Mesenchymal stem cell (in vitro differentiated cells and primary cell): ENCODE measurements at regions not wholly inside any gene's neighbourhood (a gene's known extent, or its start where the extent isn't known, plus 50 kb on each side); places are given as distances from the start of the nearest gene placed in this dataset.

Experiments used
- DNase-seq: peaks from one replicate; pipeline ENCODE4 v3.0.0-alpha.2; 2013
- H2AFZ ChIP-seq: one replicate; pipeline ENCODE4 v1.6.1; 2013; ENCODE audit warnings: low read depth, mild to moderate bottlenecking, control low read depth, inconsistent platforms, low read length, moderate library complexity
- H2AK5ac ChIP-seq: 2 replicates; pipeline ENCODE4 v1.6.1; 2013; ENCODE audit warnings: low read length, moderate library complexity, mild to moderate bottlenecking, inconsistent platforms; ENCODE audit not compliant: severe bottlenecking
- H2BK120ac ChIP-seq: one replicate; pipeline ENCODE4 v1.6.1; 2013; ENCODE audit warnings: low read depth, mild to moderate bottlenecking, inconsistent platforms, low read length, moderate library complexity
- H2BK12ac ChIP-seq, 2 experiments: one replicate each; pipeline ENCODE4 v1.6.1; 2013; ENCODE audit warnings: inconsistent platforms in 2 of 2, low read length in 2 of 2, mild to moderate bottlenecking in 2 of 2, moderate library complexity in 2 of 2, control low read depth in 1 of 2
- H2BK15ac ChIP-seq: one replicate; pipeline ENCODE4 v1.6.1; 2013; ENCODE audit warnings: mild to moderate bottlenecking, low read depth, inconsistent platforms; ENCODE audit not compliant: poor library complexity, severe bottlenecking
- H2BK5ac ChIP-seq: 2 replicates; pipeline ENCODE4 v1.6.1; 2013; ENCODE audit warnings: low read depth, mild to moderate bottlenecking, low read length, control low read depth, inconsistent platforms; ENCODE audit not compliant: poor library complexity, severe bottlenecking
- H3K14ac ChIP-seq, 2 experiments: one replicate each; pipeline ENCODE4 v1.6.1; 2013; ENCODE audit warnings: inconsistent platforms in 2 of 2, low read length in 2 of 2, control low read depth in 1 of 2, mild to moderate bottlenecking in 1 of 2, moderate library complexity in 1 of 2
- H3K18ac ChIP-seq, 2 experiments: one replicate each; pipeline ENCODE4 v1.6.1; 2013; ENCODE audit warnings: inconsistent platforms in 2 of 2, low read length in 2 of 2, control low read depth in 1 of 2, low read depth in 1 of 2, mild to moderate bottlenecking in 1 of 2
- H3K23ac ChIP-seq, 2 experiments: one replicate each; pipeline ENCODE4 v1.6.1; 2013; ENCODE audit warnings: inconsistent platforms in 2 of 2, low read length in 2 of 2, mild to moderate bottlenecking in 2 of 2, moderate library complexity in 2 of 2, control low read depth in 1 of 2
- H3K27ac ChIP-seq: 2 replicates; pipeline ENCODE4 v1.5.1; 2013; ENCODE audit warnings: mild to moderate bottlenecking, moderate library complexity, low read length, control low read depth, inconsistent platforms; ENCODE audit not compliant: poor library complexity, severe bottlenecking
- H3K27me3 ChIP-seq, 2 experiments: 2 replicates each; pipeline versions ENCODE4 v1.6.1 to v1.7.0; 2013; ENCODE audit warnings: low read length in 2 of 2, mild to moderate bottlenecking in 2 of 2, moderate library complexity in 2 of 2, control low read depth in 1 of 2, inconsistent platforms in 1 of 2; ENCODE audit not compliant: control insufficient read depth in 1 of 2, insufficient read depth in 1 of 2
- H3K36me3 ChIP-seq, 2 experiments: 2 replicates each; pipeline versions ENCODE4 v1.6.1 to v1.7.0; 2013; ENCODE audit warnings: low read length in 2 of 2, control low read depth in 1 of 2, inconsistent platforms in 1 of 2, low read depth in 1 of 2, mild to moderate bottlenecking in 1 of 2; ENCODE audit not compliant: insufficient read depth in 2 of 2, control insufficient read depth in 1 of 2
- H3K4ac ChIP-seq, 2 experiments: one replicate each; pipeline ENCODE4 v1.6.1; 2013; ENCODE audit warnings: inconsistent platforms in 2 of 2, low read length in 2 of 2, mild to moderate bottlenecking in 2 of 2, moderate library complexity in 2 of 2, control low read depth in 1 of 2, low read depth in 1 of 2
- H3K4me1 ChIP-seq: 2 replicates; pipeline ENCODE4 v1.6.1; 2013; ENCODE audit warnings: low read depth, low read length, control low read depth; ENCODE audit not compliant: control insufficient read depth, insufficient read depth
- H3K4me2 ChIP-seq: 2 replicates; pipeline ENCODE4 v1.6.1; 2013; ENCODE audit warnings: low read length, mild to moderate bottlenecking, inconsistent platforms; ENCODE audit not compliant: poor library complexity, severe bottlenecking
- H3K4me3 ChIP-seq, 2 experiments: 2 replicates each; pipeline versions ENCODE4 v1.5.1 to v1.7.0; 2013; ENCODE audit warnings: low read length in 2 of 2, mild to moderate bottlenecking in 2 of 2, control low read depth in 1 of 2, low read depth in 1 of 2; ENCODE audit not compliant: insufficient read depth in 1 of 2
- H3K79me1 ChIP-seq: replicated peaks from 2 replicates; pipeline ENCODE4 v1.6.1; 2013; ENCODE audit warnings: mild to moderate bottlenecking, control low read depth, low read length, inconsistent platforms; ENCODE audit not compliant: poor library complexity, severe bottlenecking
- H3K9ac ChIP-seq: 2 replicates; pipeline ENCODE4 v1.7.0; 2013; ENCODE audit warnings: mild to moderate bottlenecking, low read length, moderate library complexity
- H3K9me3 ChIP-seq: 2 replicates; pipeline ENCODE4 v1.7.0; 2013; ENCODE audit warnings: mild to moderate bottlenecking, low read length; ENCODE audit not compliant: control insufficient read depth
- H4K8ac ChIP-seq: one replicate; pipeline ENCODE4 v1.6.1; 2013; ENCODE audit warnings: inconsistent platforms, mild to moderate bottlenecking, low read length, moderate library complexity
- H4K91ac ChIP-seq: one replicate; pipeline ENCODE4 v1.6.1; 2013; ENCODE audit warnings: mild to moderate bottlenecking, low read length, inconsistent platforms
- WGBS: methylation state at CpG from one replicate; pipeline ENCODE4 v1.1.7; 2013; ENCODE audit warnings: mixed read lengths; 5-methylcytosine and 5-hydroxymethylcytosine counted together

GRCh38 chr4:185915271-185915670 lies 103.3 kb upstream of the SORBS2 start:
- H2AK5ac ChIP-seq, result no peak overlapping the region
- H3K4me1 ChIP-seq, result peaks cover 2% of the 10 kb centered on the region
- 21% methylated on average over 2 of the region's 2 CpGs for WGBS
- no peak overlapping the region for H3K14ac ChIP-seq
- H3K4me2 ChIP-seq, result no peak overlapping the region
- no peak overlapping the region for H2BK12ac ChIP-seq
- no peak overlapping the region for H2BK5ac ChIP-seq
- H3K18ac ChIP-seq, result no peak overlapping the region
- H3K36me3 ChIP-seq, result no peaks in the 10 kb centered on the region
- H3K27me3 ChIP-seq, result peaks cover 0 to 3% of the 10 kb centered on the region in 2 experiments
- H3K9me3 ChIP-seq, result no peaks in the 10 kb centered on the region
- no peak overlapping the region for H4K8ac ChIP-seq
- no peak overlapping the region for H2BK15ac ChIP-seq
- no peak overlapping the region for H3K23ac ChIP-seq
- H3K79me1 ChIP-seq, result no peaks in the 10 kb centered on the region
- DNase-seq, result no peak
- H4K91ac ChIP-seq, result no peak overlapping the region
- no peak overlapping the region for H2BK120ac ChIP-seq
- H3K9ac ChIP-seq, result no peak overlapping the region
- H3K4me3 ChIP-seq, result no peak overlapping the region
- no peak overlapping the region for H3K27ac ChIP-seq
- H3K4ac ChIP-seq, result no peak overlapping the region
- H2AFZ ChIP-seq, result no peak overlapping the region

- no peaks in the 10 kb centered on the region for H3K79me1 ChIP-seq
- no peak overlapping the region for H2BK12ac ChIP-seq
- H2BK120ac ChIP-seq, result no peak overlapping the region
- H3K36me3 ChIP-seq, result no peaks in the 10 kb centered on the region
- H4K91ac ChIP-seq, result no peak overlapping the region
- H3K27ac ChIP-seq, result no peak overlapping the region
- peaks cover 0 to 3% of the 10 kb centered on the region in 2 experiments for H3K27me3 ChIP-seq
- no peaks in the 10 kb centered on the region for H3K9me3 ChIP-seq
- H2BK5ac ChIP-seq, result no peak overlapping the region
- H2AFZ ChIP-seq, result no peak overlapping the region
- H3K9ac ChIP-seq, result no peak overlapping the region
- no peak overlapping the region for H3K4me2 ChIP-seq
- H4K8ac ChIP-seq, result no peak overlapping the region
- H3K4ac ChIP-seq, result no peak overlapping the region
- H2AK5ac ChIP-seq, result no peak overlapping the region
- 69% methylated on average over 4 of the region's 4 CpGs for WGBS
- no peak overlapping the region for H3K18ac ChIP-seq
- no peak overlapping the region for H3K23ac ChIP-seq
- no peak overlapping the region for H3K4me3 ChIP-seq
- no peak for DNase-seq
- no peak overlapping the region for H2BK15ac ChIP-seq
- no peak overlapping the region for H3K14ac ChIP-seq
- H3K4me1 ChIP-seq, result peaks cover 2% of the 10 kb centered on the region
These were observed 103.8 kb upstream of the SORBS2 start for GRCh38 chr4:185915817-185916216.

DNA sequence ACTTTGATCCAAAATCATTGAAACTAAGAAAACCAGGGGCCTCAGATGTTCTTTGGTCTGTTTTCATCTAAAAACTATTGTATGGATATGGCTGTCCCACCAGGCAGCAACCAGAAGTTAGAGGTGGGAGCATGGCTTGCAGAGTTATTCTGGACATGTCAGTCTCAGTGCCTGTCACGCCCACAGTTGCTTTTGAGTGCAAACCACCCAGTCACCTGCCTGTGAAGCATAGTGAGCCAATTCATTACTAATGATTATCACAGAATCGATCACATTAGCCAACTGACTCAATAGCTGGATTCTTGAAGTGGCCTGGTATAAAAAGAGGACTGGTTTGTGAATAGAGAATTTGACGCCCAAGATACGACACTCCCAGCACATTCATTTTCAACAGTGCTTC lies 104.2 kb upstream of the SORBS2 start:
- H2BK120ac ChIP-seq, result no peak overlapping the region
- no peak overlapping the region for H3K18ac ChIP-seq
- H2AFZ ChIP-seq, result no peak overlapping the region
- H3K4me2 ChIP-seq, result no peak overlapping the region
- no peak overlapping the region for H3K9ac ChIP-seq
- H4K8ac ChIP-seq, result no peak overlapping the region
- H3K4ac ChIP-seq, result no peak overlapping the region
- no peak overlapping the region for H3K14ac ChIP-seq
- H3K27ac ChIP-seq, result no peak overlapping the region
- no peak overlapping the region for H2BK15ac ChIP-seq
- H3K4me3 ChIP-seq, result no peak overlapping the region
- 100% methylated on average over 3 of the region's 4 CpGs for WGBS
- peaks cover 2% of the 10 kb centered on the region for H3K4me1 ChIP-seq
- no peaks in the 10 kb centered on the region for H3K79me1 ChIP-seq
- no peak for DNase-seq
- H2BK12ac ChIP-seq, result no peak overlapping the region
- no peak overlapping the region for H3K23ac ChIP-seq
- peaks cover 0 to 3% of the 10 kb centered on the region in 2 experiments for H3K27me3 ChIP-seq
- H3K9me3 ChIP-seq, result no peaks in the 10 kb centered on the region
- no peak overlapping the region for H4K91ac ChIP-seq
- no peaks in the 10 kb centered on the region for H3K36me3 ChIP-seq
- no peak overlapping the region for H2AK5ac ChIP-seq
- H2BK5ac ChIP-seq, result no peak overlapping the region

DNA sequence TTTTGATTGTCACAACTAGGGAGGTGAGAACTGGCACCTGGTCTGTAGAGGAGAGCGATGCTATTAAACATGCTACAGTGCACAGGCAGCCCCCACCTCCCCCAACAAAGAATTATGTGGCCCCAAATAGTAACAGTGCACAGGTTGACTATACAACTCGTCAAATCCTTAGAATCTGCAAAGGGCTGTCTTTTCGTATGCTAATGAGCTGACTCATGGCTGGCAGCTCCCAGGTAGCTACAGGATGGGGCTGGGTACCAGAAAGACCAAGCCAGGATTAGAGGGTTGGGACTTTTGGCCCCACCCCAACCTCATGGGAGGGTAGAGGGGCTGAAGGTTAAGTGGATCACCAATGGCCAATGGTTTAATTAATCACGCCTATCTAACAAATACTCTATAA lies 104.7 kb upstream of the SORBS2 start:
- Histone ChIP-seq H2BK15ac (no peak overlapping the region), H3K18ac (no peak overlapping the region), H4K8ac (no peak overlapping the region), H2AFZ (no peak overlapping the region), H2BK12ac (no peak overlapping the region), H3K4me2 (no peak overlapping the region), H2BK120ac (no peak overlapping the region), H3K4me3 (no peak overlapping the region), H2BK5ac (no peak overlapping the region), H3K27me3 (peaks cover 0 to 3% of the 10 kb centered on the region in 2 experiments), H3K27ac (no peak overlapping the region), H2AK5ac (no peak overlapping the region), H3K14ac (no peak overlapping the region), H3K4ac (no peak overlapping the region), H3K23ac (no peak overlapping the region), H3K9me3 (no peaks in the 10 kb centered on the region), H4K91ac (no peak overlapping the region), H3K36me3 (no peaks in the 10 kb centered on the region), H3K9ac (no peak overlapping the region), H3K4me1 (no peaks in the 10 kb centered on the region), H3K79me1 (no peaks in the 10 kb centered on the region)
- no peak for DNase-seq
- WGBS, result 58% methylated on average over 4 of the region's 4 CpGs
